ENCODE measurements at regions not wholly inside any gene's neighbourhood (a gene's known extent, or its start where the extent isn't known, plus 50 kb on each side); places are given as distances from the start of the nearest gene placed in this dataset.
"Not testable (repeated sequence)": the region's sequence is repeated elsewhere in the genome, so short reads cannot be mapped to it uniquely, and the experiment has no call there.

DNA sequence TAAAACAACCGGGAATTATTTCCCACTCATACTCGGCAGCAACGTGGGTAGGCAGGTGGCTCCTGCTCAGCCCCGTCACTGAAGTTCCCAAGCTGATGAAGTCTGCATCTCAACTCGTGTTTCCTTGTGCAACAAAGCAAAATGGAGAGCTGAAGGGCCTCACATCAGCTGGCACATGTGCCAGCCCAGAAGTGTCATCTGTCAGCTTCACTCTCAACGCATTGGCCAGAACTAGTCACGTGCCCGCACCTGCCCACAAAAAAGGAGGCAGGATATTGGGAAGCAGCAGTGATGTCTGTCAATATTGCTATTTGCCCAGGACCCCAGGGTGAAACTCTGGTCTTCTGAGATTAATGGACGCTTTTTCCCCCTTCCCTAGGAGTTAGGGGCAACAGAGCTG lies 344.0 kb downstream of the BCL11B start:
- no peak for TF ChIP-seq CTCF (IDR thresholded peaks at IDR 0.05; ENCODE audit: control insufficient read depth, extremely low read depth, insufficient read depth)
- H3K4me3 ChIP-seq (ENCODE audit: low read depth, low read length) = no peak overlapping the region
- no peak for DNase-seq (ENCODE audit: low read depth)

DNA sequence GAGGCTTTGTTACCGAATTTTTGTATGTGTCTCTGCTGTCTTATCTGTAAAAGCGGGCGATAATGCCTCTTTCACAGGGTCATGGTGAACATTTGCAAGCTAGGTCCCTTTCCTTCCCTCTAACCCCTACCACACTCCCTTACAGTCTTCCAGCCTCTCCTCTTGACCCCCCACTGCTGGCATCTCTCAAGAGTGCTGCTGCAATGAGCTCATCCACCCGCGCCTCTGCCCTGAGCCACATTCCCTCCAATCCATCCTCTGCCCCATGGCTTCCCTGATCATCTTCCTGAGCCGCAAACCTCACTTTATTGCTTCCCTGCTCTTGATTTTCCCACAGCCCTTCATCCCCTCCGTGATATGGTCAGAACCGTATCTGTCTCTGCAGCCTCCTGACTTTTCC lies 343.6 kb downstream of the BCL11B start:
- no peak overlapping the region for H3K4me3 ChIP-seq (ENCODE audit: low read depth, low read length)
- no peak for DNase-seq (ENCODE audit: low read depth)
- no peak for TF ChIP-seq CTCF (IDR thresholded peaks at IDR 0.05; ENCODE audit: control insufficient read depth, extremely low read depth, insufficient read depth)

DNA sequence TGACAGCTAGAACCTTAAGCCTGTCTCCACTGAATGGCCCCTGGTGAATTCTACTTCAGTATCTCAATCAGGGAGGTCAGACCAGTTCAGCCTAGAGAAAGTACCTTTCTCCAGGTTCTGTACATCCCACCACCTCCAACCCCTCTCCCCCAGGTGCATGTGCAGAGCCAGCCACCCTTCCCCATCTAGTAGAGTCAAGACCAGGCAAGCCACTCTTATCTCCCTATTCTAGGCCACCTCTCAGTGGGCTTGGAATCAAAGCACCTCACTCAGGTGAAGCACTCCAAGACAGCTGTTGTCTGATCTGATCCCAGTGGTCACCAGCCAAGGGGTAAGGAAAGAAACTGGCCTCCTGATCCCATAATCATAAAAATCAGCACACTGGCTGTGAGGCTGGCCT lies 340.9 kb downstream of the BCL11B start:
- no peak for DNase-seq (ENCODE audit: low read depth)
- no peak for TF ChIP-seq CTCF (IDR thresholded peaks at IDR 0.05; ENCODE audit: control insufficient read depth, extremely low read depth, insufficient read depth)
- H3K4me3 ChIP-seq (ENCODE audit: low read depth, low read length) = no peak overlapping the region

GRCh38 chr14:98931911-98932310 lies 340.1 kb downstream of the BCL11B start:
- TF ChIP-seq CTCF (IDR thresholded peaks at IDR 0.05; ENCODE audit: control insufficient read depth, extremely low read depth, insufficient read depth) = no peak
- H3K4me3 ChIP-seq (ENCODE audit: low read depth, low read length) = no peak overlapping the region
- DNase-seq (ENCODE audit: low read depth) = no peak

DNA sequence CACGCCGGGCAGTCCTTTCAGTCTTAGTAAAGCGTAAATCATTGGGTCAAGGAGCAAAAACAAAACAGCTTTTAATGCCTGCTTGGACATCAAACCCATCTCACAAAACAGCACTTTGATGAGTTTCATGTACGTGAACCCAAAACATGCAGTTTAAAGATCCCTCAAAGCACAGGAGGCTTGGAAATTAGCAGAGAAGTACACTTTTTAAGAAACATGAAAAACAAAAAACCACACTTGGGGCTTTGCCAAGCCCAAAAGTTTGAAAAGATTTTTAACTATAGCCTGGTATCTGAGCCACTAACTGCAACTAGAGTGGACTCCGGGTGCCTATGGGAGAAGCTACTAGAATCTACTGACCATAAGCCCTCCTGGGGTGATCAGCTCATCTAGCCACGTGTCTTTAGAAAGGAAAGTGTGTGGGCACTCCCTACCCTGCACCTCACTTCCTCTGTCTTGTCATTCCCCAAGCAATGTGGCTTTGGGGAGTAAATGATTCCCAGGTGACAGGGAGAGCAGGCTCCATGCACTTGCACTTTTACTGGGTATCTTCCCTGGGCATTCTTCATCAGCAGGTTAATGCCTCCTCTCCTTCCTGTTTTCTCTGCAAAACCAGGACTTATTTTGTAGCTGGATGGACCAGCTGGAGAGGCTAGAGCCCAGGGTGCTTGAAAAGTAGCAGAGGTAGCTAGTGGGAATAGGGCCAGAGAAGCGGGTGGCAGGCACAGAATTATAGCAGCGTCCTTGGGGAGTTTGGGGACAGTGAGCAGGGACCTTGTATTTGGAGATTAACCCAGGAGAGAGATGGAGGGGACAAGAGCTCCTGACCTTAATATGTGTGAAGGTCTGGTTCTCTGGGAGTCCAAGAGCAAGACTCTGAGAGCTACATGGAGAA lies 339.3 kb downstream of the BCL11B start:
- no peak for TF ChIP-seq CTCF (IDR thresholded peaks at IDR 0.05; ENCODE audit: control insufficient read depth, extremely low read depth, insufficient read depth)
- no peak overlapping the region for H3K4me3 ChIP-seq (ENCODE audit: low read depth, low read length)
- DNase-seq (ENCODE audit: low read depth) = no peak

- not testable (repeated sequence) for H3K4me3 ChIP-seq (ENCODE audit: low read depth, low read length)
These were observed 337.4 kb downstream of the BCL11B start for GRCh38 chr14:98934569-98934968.

GRCh38 chr14:98935921-98936320 lies 336.1 kb downstream of the BCL11B start:
- no peak overlapping the region for H3K4me3 ChIP-seq (ENCODE audit: low read depth, low read length)
- no peak for TF ChIP-seq CTCF (IDR thresholded peaks at IDR 0.05; ENCODE audit: control insufficient read depth, extremely low read depth, insufficient read depth)

More at GRCh38 chr14:98934569-98934968, 337.4 kb downstream of the BCL11B start:
- DNase-seq (ENCODE audit: low read depth) = not testable (repeated sequence)

More at GRCh38 chr14:98935921-98936320, 336.1 kb downstream of the BCL11B start:
- no peak for DNase-seq (ENCODE audit: low read depth)

Data from LNCaP clone FGC (cell line).